Transverse colon (tissue), 4 donors: ENCODE measurements at regions not wholly inside any gene's neighbourhood (a gene's known extent, or its start where the extent isn't known, plus 50 kb on each side); places are given as distances from the start of the nearest gene placed in this dataset.

ENCODE experiments used
- CTCF ChIP-seq, 5 experiments: fragments of 200-600 bp in 3 of 5; fragments of 450-650 bp in 2 of 5; sonication (generic) in 3 of 5; IDR thresholded peaks; 1 replicate in 2 of 5; 2 replicates in 3 of 5; pipeline ENCODE4 v1.5.1; 2016 to 2017; ENCODE audit warnings: antibody characterized with exemption in 5 of 5, inconsistent platforms in 3 of 5, mild to moderate bottlenecking in 2 of 5, moderate library complexity in 1 of 5
- POLR2AphosphoS5 ChIP-seq, 3 donors: sonication (generic); formaldehyde crosslinking; IDR thresholded peaks; one replicate each; pipeline ENCODE4 v1.6.1; 2016; ENCODE audit warnings: antibody characterized with exemption in 3 of 3

DNA sequence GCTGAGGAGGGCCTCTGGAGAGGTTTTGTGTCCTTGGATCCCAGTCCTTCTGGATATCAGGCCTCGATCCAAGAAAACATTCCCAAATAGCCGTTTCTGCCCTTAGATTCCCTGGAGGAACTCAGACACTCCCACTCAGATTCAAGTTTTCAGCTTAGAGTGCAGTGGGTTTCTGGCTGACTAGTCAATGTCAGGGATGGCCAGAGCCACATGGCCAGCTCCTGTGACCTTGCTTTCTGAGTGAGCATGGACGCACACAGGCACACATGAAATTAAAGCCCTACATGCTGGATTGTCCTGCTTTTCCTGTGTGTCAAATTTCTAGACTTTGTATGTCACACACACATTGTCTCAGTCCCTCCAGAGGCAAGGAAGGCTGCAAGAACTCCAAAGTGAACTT is 86.2 kb downstream of the TNFAIP2 start:
- no peak for TF ChIP-seq CTCF (IDR thresholded peaks at IDR 0.05)
- no peak for TF ChIP-seq POLR2AphosphoS5 (IDR thresholded peaks at IDR 0.05)
